ENCODE measurements at regions not wholly inside any gene's neighbourhood (a gene's known extent, or its start where the extent isn't known, plus 50 kb on each side); places are given as distances from the start of the nearest gene placed in this dataset.

DNA sequence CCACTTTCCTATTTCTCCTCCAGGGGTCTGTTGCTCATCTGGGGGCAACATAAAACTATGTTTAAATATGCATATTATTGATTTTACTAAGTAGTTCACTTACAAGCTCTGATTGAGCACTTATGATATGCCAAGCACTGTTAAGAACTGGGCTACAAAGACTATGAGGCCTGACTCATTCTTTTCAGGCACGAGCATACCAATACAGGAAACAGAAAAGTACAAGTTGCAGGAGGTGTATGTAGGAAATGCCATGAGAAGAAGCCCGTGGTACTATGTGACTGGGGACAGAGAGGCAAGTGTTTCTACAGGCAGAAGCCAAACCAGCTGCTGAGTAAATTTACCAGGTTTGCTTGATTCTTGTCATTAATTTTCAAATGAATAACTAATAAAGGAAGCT is 120.4 kb upstream of the PTGFR start:
- no peaks in the 10 kb centered on the region for H3K79me2 ChIP-seq (ENCODE audit: control insufficient read depth, insufficient read depth, low read length)
- no peak overlapping the region for H3K4me2 ChIP-seq (replicated peaks; ENCODE audit: low read depth, low read length, poor library complexity, severe bottlenecking)
- H2AFZ ChIP-seq (ENCODE audit: insufficient read depth, low read depth, low read length, poor library complexity, severe bottlenecking): no peak overlapping the region
- ChIA-PET POLR2A (no interaction called here), CTCF (interaction anchor here (0.7 kb wide), 1 partner anchor 45 kb away, joined by 3 read pairs; no protein-coding TSS in a partner anchor)
- H3K4me1 Mint-ChIP-seq: no peaks in the 10 kb centered on the region
- H3K9me3 Mint-ChIP-seq (ENCODE audit: insufficient read depth): no peaks in the 10 kb centered on the region
- no peak overlapping the region for H3K9ac ChIP-seq (ENCODE audit: low read length)
- WGBS (ENCODE audit: insufficient coverage): no CpG with 5 or more reads among the region's 2 CpGs
- TF ChIP-seq, protein P1, sequence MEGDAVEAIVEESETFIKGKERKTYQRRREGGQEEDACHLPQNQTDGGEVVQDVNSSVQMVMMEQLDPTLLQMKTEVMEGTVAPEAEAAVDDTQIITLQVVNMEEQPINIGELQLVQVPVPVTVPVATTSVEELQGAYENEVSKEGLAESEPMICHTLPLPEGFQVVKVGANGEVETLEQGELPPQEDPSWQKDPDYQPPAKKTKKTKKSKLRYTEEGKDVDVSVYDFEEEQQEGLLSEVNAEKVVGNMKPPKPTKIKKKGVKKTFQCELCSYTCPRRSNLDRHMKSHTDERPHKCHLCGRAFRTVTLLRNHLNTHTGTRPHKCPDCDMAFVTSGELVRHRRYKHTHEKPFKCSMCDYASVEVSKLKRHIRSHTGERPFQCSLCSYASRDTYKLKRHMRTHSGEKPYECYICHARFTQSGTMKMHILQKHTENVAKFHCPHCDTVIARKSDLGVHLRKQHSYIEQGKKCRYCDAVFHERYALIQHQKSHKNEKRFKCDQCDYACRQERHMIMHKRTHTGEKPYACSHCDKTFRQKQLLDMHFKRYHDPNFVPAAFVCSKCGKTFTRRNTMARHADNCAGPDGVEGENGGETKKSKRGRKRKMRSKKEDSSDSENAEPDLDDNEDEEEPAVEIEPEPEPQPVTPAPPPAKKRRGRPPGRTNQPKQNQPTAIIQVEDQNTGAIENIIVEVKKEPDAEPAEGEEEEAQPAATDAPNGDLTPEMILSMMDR (IDR thresholded peaks at IDR 0.05): no peak
- TF ChIP-seq EZH2 (IDR thresholded peaks at IDR 0.05; ENCODE audit: borderline replicate concordance, insufficient read depth, low read depth, low read length, poor library complexity, severe bottlenecking): no peak
- DNase-seq (no peak), ATAC-seq (ENCODE audit: low read depth) (no peak)
- no peaks in the 10 kb centered on the region for H3K4me1 ChIP-seq (ENCODE audit: control insufficient read depth in 2 of 2, insufficient read depth in 2 of 2, low read length in 2 of 2)
- intact Hi-C loops (cut with micrococcal nuclease): no loop called here
- H3K27me3 Mint-ChIP-seq: no peaks in the 10 kb centered on the region
- no peaks in the 10 kb centered on the region for H3K36me3 ChIP-seq (replicated peaks in 1 of 2; ENCODE audit: control extremely low read depth in 1 of 2, control insufficient read depth in 1 of 2, extremely low read depth in 1 of 2, insufficient read depth in 2 of 2, low read length in 1 of 2)
- no peak overlapping the region for H3K4me3 Mint-ChIP-seq
- no peaks in the 10 kb centered on the region for H3K27me3 ChIP-seq (replicated peaks in 1 of 4; ENCODE audit: control extremely low read depth in 1 of 4, control insufficient read depth in 3 of 4, insufficient read depth in 4 of 4, low read length in 3 of 4)
- no peak overlapping the region for H3K27ac Mint-ChIP-seq
- H4K20me1 ChIP-seq (ENCODE audit: control insufficient read depth, insufficient read depth, low read length, poor library complexity, severe bottlenecking): no peaks in the 10 kb centered on the region
- H3K9me3 ChIP-seq (ENCODE audit: control extremely low read depth in 1 of 3, control insufficient read depth in 2 of 3, insufficient read depth in 1 of 3, low read length in 2 of 3): no peaks in the 10 kb centered on the region
- H3K4me3 ChIP-seq (ENCODE audit: control extremely low read depth in 1 of 5, extremely low read depth in 1 of 5, insufficient read depth in 1 of 5, low read depth in 2 of 5, low read length in 4 of 5): no peak overlapping the region
- H3K27ac ChIP-seq (ENCODE audit: low read length in 2 of 2): no peak overlapping the region

DNA sequence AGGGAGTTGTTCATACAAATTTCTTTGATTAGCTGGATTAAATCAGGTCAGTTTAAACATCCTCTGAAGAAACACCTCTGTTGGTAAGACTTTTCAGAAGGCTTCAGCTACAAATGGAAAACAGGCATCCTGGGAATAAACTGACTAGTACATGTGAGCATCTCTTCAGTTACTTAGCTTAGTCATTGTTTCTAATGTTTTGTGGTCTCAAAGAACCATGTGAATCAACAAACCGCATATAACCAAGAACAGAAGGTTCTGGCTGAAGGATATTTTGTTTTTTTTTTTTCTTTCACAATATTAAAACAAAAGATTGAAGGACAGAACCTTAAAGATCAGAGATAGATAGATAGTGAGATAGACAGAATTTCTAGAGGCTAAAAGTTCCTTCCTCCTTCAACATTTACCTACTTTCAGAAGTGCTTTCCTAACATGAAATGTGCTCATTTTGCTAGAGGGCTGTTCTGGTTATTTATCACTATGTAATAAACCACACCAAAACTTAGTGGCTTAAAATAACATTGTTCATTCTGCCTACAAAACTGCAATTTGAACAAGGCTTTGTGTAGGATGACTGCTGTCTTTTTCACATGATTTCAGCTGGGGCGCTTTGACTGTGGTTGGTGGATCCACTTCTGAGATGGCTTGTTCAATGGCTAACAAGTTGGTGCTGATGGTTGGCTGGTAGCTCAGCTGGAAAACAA is 119.8 kb upstream of the PTGFR start:
- H3K4me2 ChIP-seq (replicated peaks; ENCODE audit: low read depth, low read length, poor library complexity, severe bottlenecking): no peak overlapping the region
- no peaks in the 10 kb centered on the region for H3K4me1 ChIP-seq (ENCODE audit: control insufficient read depth in 2 of 2, insufficient read depth in 2 of 2, low read length in 2 of 2)
- intact Hi-C loops (cut with micrococcal nuclease): no loop called here
- no peak overlapping the region for H3K9ac ChIP-seq (ENCODE audit: low read length)
- no peak overlapping the region for H3K4me3 ChIP-seq (ENCODE audit: control extremely low read depth in 1 of 5, extremely low read depth in 1 of 5, insufficient read depth in 1 of 5, low read depth in 2 of 5, low read length in 4 of 5)
- DNase-seq (no peak), ATAC-seq (ENCODE audit: low read depth) (no peak)
- Mint-ChIP-seq H3K27ac (no peak overlapping the region), H3K9me3 (ENCODE audit: insufficient read depth) (no peaks in the 10 kb centered on the region), H3K27me3 (no peaks in the 10 kb centered on the region), H3K4me3 (no peak overlapping the region), H3K4me1 (no peaks in the 10 kb centered on the region)
- no peaks in the 10 kb centered on the region for H3K27me3 ChIP-seq (replicated peaks in 1 of 4; ENCODE audit: control extremely low read depth in 1 of 4, control insufficient read depth in 3 of 4, insufficient read depth in 4 of 4, low read length in 3 of 4)
- WGBS (ENCODE audit: insufficient coverage): 78% methylated on average over 1 of the region's 2 CpGs
- H4K20me1 ChIP-seq (ENCODE audit: control insufficient read depth, insufficient read depth, low read length, poor library complexity, severe bottlenecking): no peaks in the 10 kb centered on the region
- no peaks in the 10 kb centered on the region for H3K9me3 ChIP-seq (ENCODE audit: control extremely low read depth in 1 of 3, control insufficient read depth in 2 of 3, insufficient read depth in 1 of 3, low read length in 2 of 3)
- no peak overlapping the region for H3K27ac ChIP-seq (ENCODE audit: low read length in 2 of 2)
- TF ChIP-seq, protein P1 (IDR thresholded peaks at IDR 0.05): no peak
- TF ChIP-seq EZH2 (IDR thresholded peaks at IDR 0.05; ENCODE audit: borderline replicate concordance, insufficient read depth, low read depth, low read length, poor library complexity, severe bottlenecking): no peak
- H3K36me3 ChIP-seq (replicated peaks in 1 of 2; ENCODE audit: control extremely low read depth in 1 of 2, control insufficient read depth in 1 of 2, extremely low read depth in 1 of 2, insufficient read depth in 2 of 2, low read length in 1 of 2): no peaks in the 10 kb centered on the region
- no peak overlapping the region for H2AFZ ChIP-seq (ENCODE audit: insufficient read depth, low read depth, low read length, poor library complexity, severe bottlenecking)
- H3K79me2 ChIP-seq (ENCODE audit: control insufficient read depth, insufficient read depth, low read length): no peaks in the 10 kb centered on the region
- ChIA-PET POLR2A (no interaction called here), CTCF (interaction anchor here (0.7 kb wide), 1 partner anchor 45 kb away, joined by 3 read pairs; no protein-coding TSS in a partner anchor)

Data from B cell (primary cell).